ENCODE measurements at regions not wholly inside any gene's neighbourhood (a gene's known extent, or its start where the extent isn't known, plus 50 kb on each side); places are given as distances from the start of the nearest gene placed in this dataset.

- Histone ChIP-seq H3K27me3 (no peaks in the 10 kb centered on the region), H3K36me3 (no peaks in the 10 kb centered on the region), H3K4me1 (no peaks in the 10 kb centered on the region), H3K27ac (no peak overlapping the region), H3K9me3 (no peaks in the 10 kb centered on the region), H3K4me3 (no peak overlapping the region)
- intact Hi-C loops (cut with DNase I; ENCODE audit: low total_unique reads): no loop called here
- ATAC-seq (no peak), DNase-seq (no peak)
- in situ Hi-C loops (cut with MboI; ENCODE audit: low sequenced_read_pairs in 4 of 4): no loop called here
- TF ChIP-seq POLR2A (IDR thresholded peaks at IDR 0.05) (no peak), CTCF (IDR thresholded peaks at IDR 0.05 in 4 of 5, conservative IDR thresholded peaks at IDR 0.05 in 1 of 5) (no peak)
Measured at GRCh38 chr1:213443415-213443814, 392.4 kb downstream of the RPS6KC1 start.

- H3K27me3 ChIP-seq: no peaks in the 10 kb centered on the region
- H3K9me3 ChIP-seq: no peaks in the 10 kb centered on the region
- no peaks in the 10 kb centered on the region for H3K4me1 ChIP-seq
- in situ Hi-C loops (cut with MboI; ENCODE audit: low sequenced_read_pairs in 4 of 4) (no loop called here), intact Hi-C loops (cut with DNase I; ENCODE audit: low total_unique reads) (no loop called here)
- H3K36me3 ChIP-seq: no peaks in the 10 kb centered on the region
- no peak for TF ChIP-seq CTCF (IDR thresholded peaks at IDR 0.05 in 4 of 5, conservative IDR thresholded peaks at IDR 0.05 in 1 of 5)
- no peak for TF ChIP-seq POLR2A (IDR thresholded peaks at IDR 0.05)
- no peak for ATAC-seq
- DNase-seq: no peak
- H3K4me3 ChIP-seq: no peak overlapping the region
- H3K27ac ChIP-seq: no peak overlapping the region
Measured at GRCh38 chr1:213444224-213444623, 393.2 kb downstream of the RPS6KC1 start.

GRCh38 chr1:213446496-213446895, 395.5 kb downstream of the RPS6KC1 start:
- Histone ChIP-seq H3K27me3 (no peaks in the 10 kb centered on the region), H3K9me3 (no peaks in the 10 kb centered on the region), H3K4me3 (no peak overlapping the region), H3K36me3 (no peaks in the 10 kb centered on the region), H3K27ac (no peak overlapping the region), H3K4me1 (no peaks in the 10 kb centered on the region)
- intact Hi-C loops (cut with DNase I; ENCODE audit: low total_unique reads) (no loop called here), in situ Hi-C loops (cut with MboI; ENCODE audit: low sequenced_read_pairs in 4 of 4) (no loop called here)
- ATAC-seq (no peak), DNase-seq (no peak)
- TF ChIP-seq CTCF (IDR thresholded peaks at IDR 0.05 in 4 of 5, conservative IDR thresholded peaks at IDR 0.05 in 1 of 5) (no peak), POLR2A (IDR thresholded peaks at IDR 0.05) (no peak)

GRCh38 chr1:213448360-213448759, 397.3 kb downstream of the RPS6KC1 start:
- no peak overlapping the region for H3K4me3 ChIP-seq
- no peak overlapping the region for H3K27ac ChIP-seq
- DNase-seq: no peak
- H3K4me1 ChIP-seq: no peaks in the 10 kb centered on the region
- no peak for ATAC-seq
- no peaks in the 10 kb centered on the region for H3K36me3 ChIP-seq
- intact Hi-C loops (cut with DNase I; ENCODE audit: low total_unique reads) (no loop called here), in situ Hi-C loops (cut with MboI; ENCODE audit: low sequenced_read_pairs in 4 of 4) (no loop called here)
- H3K9me3 ChIP-seq: no peaks in the 10 kb centered on the region
- H3K27me3 ChIP-seq: no peaks in the 10 kb centered on the region
- TF ChIP-seq POLR2A (IDR thresholded peaks at IDR 0.05): no peak
- TF ChIP-seq CTCF (IDR thresholded peaks at IDR 0.05 in 4 of 5, conservative IDR thresholded peaks at IDR 0.05 in 1 of 5): no peak

- Histone ChIP-seq H3K4me3 (no peak overlapping the region), H3K4me1 (no peaks in the 10 kb centered on the region), H3K27ac (no peak overlapping the region), H3K27me3 (no peaks in the 10 kb centered on the region), H3K36me3 (no peaks in the 10 kb centered on the region), H3K9me3 (no peaks in the 10 kb centered on the region)
- no peak for TF ChIP-seq POLR2A (IDR thresholded peaks at IDR 0.05)
- TF ChIP-seq CTCF (IDR thresholded peaks at IDR 0.05 in 4 of 5, conservative IDR thresholded peaks at IDR 0.05 in 1 of 5): no peak
- in situ Hi-C loops (cut with MboI; ENCODE audit: low sequenced_read_pairs in 4 of 4) (no loop called here), intact Hi-C loops (cut with DNase I; ENCODE audit: low total_unique reads) (no loop called here)
- DNase-seq (no peak), ATAC-seq (no peak)
Measured at GRCh38 chr1:213448776-213449175, 397.7 kb downstream of the RPS6KC1 start.
